Lower lobe of right lung (tissue), 2 donors: ENCODE measurements at regions not wholly inside any gene's neighbourhood (a gene's known extent, or its start where the extent isn't known, plus 50 kb on each side); places are given as distances from the start of the nearest gene placed in this dataset.
"Not testable (repeated sequence)": the region's sequence is repeated elsewhere in the genome, so short reads cannot be mapped to it uniquely, and the experiment has no call there.

Source experiments
- ATAC-seq, 2 donors: fragments of 200-7000 bp; cut with Tn5 transposase; one replicate each; pipeline ENCODE4 v1.9.1; 2020 to 2022; ENCODE audit warnings: mild to moderate bottlenecking in 2 of 2, moderate library complexity in 2 of 2
- DNase-seq: peaks from one replicate; pipeline ENCODE4 v3.0.0-alpha.2; 2020
- H3K27ac ChIP-seq: fragments of 200-600 bp; one replicate; pipeline ENCODE4 v1.8.0; 2022
- H3K27me3 ChIP-seq: fragments of 200-600 bp; one replicate; pipeline ENCODE4 v1.8.0; 2022; ENCODE audit warnings: low read depth
- H3K36me3 ChIP-seq: fragments of 200-600 bp; one replicate; pipeline ENCODE4 v1.8.0; 2022; ENCODE audit warnings: mild to moderate bottlenecking
- H3K4me1 ChIP-seq: fragments of 200-600 bp; one replicate; pipeline ENCODE4 v1.8.0; 2022
- H3K4me3 ChIP-seq: fragments of 200-600 bp; one replicate; pipeline ENCODE4 v1.8.0; 2022; ENCODE audit warnings: mild to moderate bottlenecking
- H3K9me3 ChIP-seq: fragments of 200-600 bp; one replicate; pipeline ENCODE4 v1.8.0; 2022
- CTCF ChIP-seq: fragments of 200-600 bp; IDR thresholded peaks from one replicate; pipeline ENCODE4 v1.8.0; 2022; ENCODE audit warnings: antibody characterized with exemption, mild to moderate bottlenecking
- intact Hi-C: fragments of 100-400 bp; cut with DNase I; formaldehyde crosslinking; loops from one replicate; pipeline ENCODE4 v1.11.0; 2022
- donor health status: DM: no; HTN: yes; CAD: no; lungs with severe emphysema.

GRCh38 chr9:14994738-14995137 lies 84.5 kb upstream of the FREM1 start:
- H3K27me3 ChIP-seq = no peaks in the 10 kb centered on the region
- DNase-seq (no peak), ATAC-seq (no peak)
- no peak overlapping the region for H3K27ac ChIP-seq
- no peaks in the 10 kb centered on the region for H3K36me3 ChIP-seq
- H3K9me3 ChIP-seq = no peaks in the 10 kb centered on the region
- no peak overlapping the region for H3K4me3 ChIP-seq
- TF ChIP-seq CTCF = no peak
- intact Hi-C loops = no loop called here
- peaks cover 6% of the 10 kb centered on the region for H3K4me1 ChIP-seq

- Histone ChIP-seq H3K27ac (peak overlapping the region; percentile 33), H3K27me3 (no peaks in the 10 kb centered on the region), H3K36me3 (no peaks in the 10 kb centered on the region), H3K4me1 (peaks cover 6% of the 10 kb centered on the region), H3K4me3 (peak overlapping the region; percentile 65), H3K9me3 (no peaks in the 10 kb centered on the region)
- intact Hi-C loops = no loop called here
- no peak for DNase-seq
- ATAC-seq = no peak
- TF ChIP-seq CTCF = no peak
These were observed 83.8 kb upstream of the FREM1 start for GRCh38 chr9:14993901-14994554.

GRCh38 chr9:14993061-14993800 lies 83.0 kb upstream of the FREM1 start:
- DNase-seq (peak; percentile 88), ATAC-seq (peak; percentile 92 to 97)
- H3K27ac ChIP-seq = peak overlapping the region; percentile 33
- H3K36me3 ChIP-seq = no peaks in the 10 kb centered on the region
- intact Hi-C loops = no loop called here
- H3K9me3 ChIP-seq = no peaks in the 10 kb centered on the region
- no peak for TF ChIP-seq CTCF
- H3K27me3 ChIP-seq = no peaks in the 10 kb centered on the region
- H3K4me1 ChIP-seq = peaks cover 6% of the 10 kb centered on the region
- peak overlapping the region; percentile 65 for H3K4me3 ChIP-seq

- Histone ChIP-seq H3K27me3 (no peaks in the 10 kb centered on the region), H3K27ac (no peak overlapping the region), H3K36me3 (no peaks in the 10 kb centered on the region), H3K4me1 (peaks cover 6% of the 10 kb centered on the region), H3K9me3 (no peaks in the 10 kb centered on the region), H3K4me3 (peak overlapping the region; percentile 65)
- ATAC-seq = no peak
- intact Hi-C loops = no loop called here
- DNase-seq = no peak
- TF ChIP-seq CTCF = no peak
These were observed 82.3 kb upstream of the FREM1 start for GRCh38 chr9:14992516-14992915.

- intact Hi-C loops = no loop called here
- Histone ChIP-seq H3K4me3 (no peak overlapping the region), H3K27ac (no peak overlapping the region), H3K9me3 (no peaks in the 10 kb centered on the region), H3K4me1 (peaks cover 6% of the 10 kb centered on the region), H3K36me3 (no peaks in the 10 kb centered on the region), H3K27me3 (no peaks in the 10 kb centered on the region)
- no peak for DNase-seq
- TF ChIP-seq CTCF = no peak
- ATAC-seq = no peak
These were observed 81.9 kb upstream of the FREM1 start for GRCh38 chr9:14992081-14992480.

- ATAC-seq, H3K27ac ChIP-seq, intact Hi-C loops, H3K27me3 ChIP-seq, H3K36me3 ChIP-seq, H3K4me1 ChIP-seq, H3K4me3 ChIP-seq, H3K9me3 ChIP-seq, DNase-seq: not testable (repeated sequence)
These were observed 80.4 kb upstream of the FREM1 start for GRCh38 chr9:14990647-14991046.
